AG04449 (cell line): ENCODE measurements at regions not wholly inside any gene's neighbourhood (a gene's known extent, or its start where the extent isn't known, plus 50 kb on each side); places are given as distances from the start of the nearest gene placed in this dataset.

ENCODE experiments used
- CTCF ChIA-PET: fragments of 350-600 bp; formaldehyde crosslinking; extraction: SDS; loops from one replicate; lab custom pipeline; 2021; ENCODE audit warnings: antibody characterized with exemption; lab: Yijun Ruan, JAX
- POLR2A ChIA-PET: fragments of 400-600, 350-600 bp; formaldehyde crosslinking; extraction: SDS; loops from one replicate; lab custom pipeline; 2020; ENCODE audit warnings: antibody characterized with exemption, inconsistent platforms; lab: Yijun Ruan, JAX
- DNase-seq: peaks from one replicate; pipeline ENCODE4 v3.0.0-alpha.2; 2010; ENCODE audit warnings: low read depth, low spot score
- H3K4me3 ChIP-seq: 2 replicates; pipeline ENCODE4 v1.5.1; 2011; ENCODE audit warnings: low read depth, mild to moderate bottlenecking, control low read depth, low read length
- CTCF ChIP-seq: IDR thresholded peaks from one replicate; pipeline ENCODE4 v1.5.1; 2011; ENCODE audit warnings: mild to moderate bottlenecking, moderate library complexity, low read length, control low read depth, inconsistent platforms; ENCODE audit not compliant: insufficient read depth; ENCODE audit errors: missing control alignments

GRCh38 chr9:134217431-134218210 lies 53.3 kb upstream of the RNU6ATAC start:
- no peak for DNase-seq

DNA sequence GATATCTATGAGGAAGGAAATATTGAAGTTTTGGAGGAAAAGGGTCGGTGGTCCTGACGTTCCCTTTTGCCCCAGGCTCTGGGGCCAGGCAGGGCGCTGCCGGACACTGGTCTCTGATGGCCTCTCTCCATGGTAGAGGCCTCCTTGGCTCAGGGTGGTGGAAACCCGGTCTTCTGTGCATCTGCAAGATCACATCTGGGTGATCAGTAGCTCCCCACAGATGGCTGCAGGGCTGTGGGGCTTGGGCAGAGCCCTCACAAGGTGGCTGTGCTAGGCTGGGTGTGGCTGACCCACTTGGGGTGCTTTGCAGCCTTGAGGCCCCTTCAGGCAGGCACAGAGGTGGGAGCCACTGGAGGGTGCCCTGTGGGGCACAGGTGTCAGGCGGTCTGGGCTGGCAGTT lies 53.9 kb upstream of the RNU6ATAC start:
- no peak for TF ChIP-seq CTCF
- ChIA-PET CTCF (no interaction called here), POLR2A (no interaction called here)
- no peak for DNase-seq
- H3K4me3 ChIP-seq = no peak overlapping the region

More at GRCh38 chr9:134217431-134218210, 53.3 kb upstream of the RNU6ATAC start:
- H3K4me3 ChIP-seq = no peak overlapping the region
- POLR2A ChIA-PET = no interaction called here
- CTCF ChIA-PET = no interaction called here
- no peak for TF ChIP-seq CTCF

GRCh38 chr9:134219646-134220060 lies 55.3 kb upstream of the RNU6ATAC start:
- POLR2A ChIA-PET = no interaction called here
- no peak for DNase-seq
- CTCF ChIA-PET = interaction anchor here (2.0 kb wide), 1 partner anchor 224 kb away, joined by 6 read pairs; no protein-coding TSS in a partner anchor
- no peak for TF ChIP-seq CTCF
- no peak overlapping the region for H3K4me3 ChIP-seq

DNA sequence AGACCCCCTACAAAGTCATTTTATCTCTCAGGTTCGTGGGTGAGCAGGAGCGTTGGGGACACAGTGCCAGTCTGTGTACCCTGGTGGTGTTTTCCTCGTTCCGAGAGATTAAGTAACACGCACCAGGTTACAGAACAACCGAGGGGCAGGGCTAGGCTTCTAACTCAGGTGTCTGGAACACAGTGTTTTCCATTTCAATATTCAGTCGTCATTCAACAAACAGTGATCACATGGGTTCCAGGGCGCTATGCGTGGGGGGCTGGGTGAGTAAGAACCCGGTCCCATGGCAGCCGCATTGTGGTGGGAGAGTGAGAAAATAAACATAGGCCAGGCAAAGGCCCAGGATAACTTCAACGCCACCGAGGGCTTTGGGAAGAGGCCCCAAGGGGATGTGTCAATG lies 55.9 kb upstream of the RNU6ATAC start:
- ChIA-PET POLR2A (interaction anchor here (0.9 kb wide), 1 partner anchor 12 kb away, joined by 4 read pairs; no protein-coding TSS in a partner anchor), CTCF (interaction anchor here (2.0 kb wide), 1 partner anchor 223 kb away, joined by 6 read pairs; no protein-coding TSS in a partner anchor)
- no peak for TF ChIP-seq CTCF
- no peak for DNase-seq
- no peak overlapping the region for H3K4me3 ChIP-seq

- TF ChIP-seq CTCF = no peak
- ChIA-PET POLR2A (no interaction called here), CTCF (interaction anchor here (1.4 to 2.0 kb wide), 3 partner anchors 12 to 222 kb away, joined by 4 to 6 read pairs (median 5); no protein-coding TSS in a partner anchor)
- no peak for DNase-seq
- no peak overlapping the region for H3K4me3 ChIP-seq
These were observed 57.1 kb upstream of the RNU6ATAC start for GRCh38 chr9:134221273-134222017.
